Neural crest cell (in vitro differentiated cells): ENCODE measurements at regions not wholly inside any gene's neighbourhood (a gene's known extent, or its start where the extent isn't known, plus 50 kb on each side); places are given as distances from the start of the nearest gene placed in this dataset.

Experiments
- DNase-seq: peaks from one replicate; pipeline ENCODE4 v3.0.0; 2021; ENCODE audit warnings: low read depth, mixed read lengths, low spot score
- H3K27ac Mint-ChIP-seq: one replicate; pipeline ENCODE4 v1.8.0; 2021; ENCODE audit warnings: mild to moderate bottlenecking, mixed read lengths; ENCODE audit not compliant: unreplicated experiment
- H3K27me3 Mint-ChIP-seq: 2 replicates; pipeline ENCODE4 v1.8.0; 2021; ENCODE audit warnings: low read depth, mild to moderate bottlenecking, mixed read lengths
- H3K36me3 Mint-ChIP-seq: 2 replicates; pipeline ENCODE4 v1.8.0; 2021; ENCODE audit warnings: low read depth, mild to moderate bottlenecking, mixed read lengths
- H3K4me1 Mint-ChIP-seq: 2 replicates; pipeline ENCODE4 v1.8.0; 2021; ENCODE audit warnings: mixed read lengths
- H3K4me3 Mint-ChIP-seq: one replicate; pipeline ENCODE4 v1.8.0; 2021; ENCODE audit warnings: mild to moderate bottlenecking, mixed read lengths
- H3K9me3 Mint-ChIP-seq: 2 replicates; pipeline ENCODE4 v1.8.0; 2021; ENCODE audit warnings: mixed read lengths
- TF ChIP-seq, protein P1 (sequence below): fragments of 200-600 bp; sonication (generic); conservative IDR thresholded peaks from 2 replicates; pipeline ENCODE4 v1.5.0; 2021; ENCODE audit warnings: antibody characterized with exemption, mild to moderate bottlenecking

DNA sequence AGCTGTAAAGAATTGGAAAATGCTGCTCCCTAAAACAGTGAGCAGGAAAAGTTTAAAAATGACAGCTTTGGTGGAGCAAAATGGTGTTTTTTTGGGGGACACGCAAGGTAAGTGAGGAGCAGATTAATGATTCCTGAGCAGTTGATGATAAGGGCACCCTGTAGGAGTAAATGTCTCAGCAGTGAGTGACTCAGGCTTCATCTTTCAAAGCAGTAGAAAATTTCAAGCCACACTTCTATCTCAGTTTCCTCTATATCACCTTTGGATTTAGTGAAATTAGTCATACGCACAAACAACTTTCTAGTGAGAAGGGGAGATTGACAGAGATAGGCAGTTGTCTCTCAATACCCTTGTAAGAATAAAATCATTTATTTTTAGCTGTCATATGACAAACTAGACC, 709.0 kb upstream of the FAM98A start:
- no peaks in the 10 kb centered on the region for H3K27me3 Mint-ChIP-seq
- TF ChIP-seq, protein P1, sequence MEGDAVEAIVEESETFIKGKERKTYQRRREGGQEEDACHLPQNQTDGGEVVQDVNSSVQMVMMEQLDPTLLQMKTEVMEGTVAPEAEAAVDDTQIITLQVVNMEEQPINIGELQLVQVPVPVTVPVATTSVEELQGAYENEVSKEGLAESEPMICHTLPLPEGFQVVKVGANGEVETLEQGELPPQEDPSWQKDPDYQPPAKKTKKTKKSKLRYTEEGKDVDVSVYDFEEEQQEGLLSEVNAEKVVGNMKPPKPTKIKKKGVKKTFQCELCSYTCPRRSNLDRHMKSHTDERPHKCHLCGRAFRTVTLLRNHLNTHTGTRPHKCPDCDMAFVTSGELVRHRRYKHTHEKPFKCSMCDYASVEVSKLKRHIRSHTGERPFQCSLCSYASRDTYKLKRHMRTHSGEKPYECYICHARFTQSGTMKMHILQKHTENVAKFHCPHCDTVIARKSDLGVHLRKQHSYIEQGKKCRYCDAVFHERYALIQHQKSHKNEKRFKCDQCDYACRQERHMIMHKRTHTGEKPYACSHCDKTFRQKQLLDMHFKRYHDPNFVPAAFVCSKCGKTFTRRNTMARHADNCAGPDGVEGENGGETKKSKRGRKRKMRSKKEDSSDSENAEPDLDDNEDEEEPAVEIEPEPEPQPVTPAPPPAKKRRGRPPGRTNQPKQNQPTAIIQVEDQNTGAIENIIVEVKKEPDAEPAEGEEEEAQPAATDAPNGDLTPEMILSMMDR: no peak
- H3K36me3 Mint-ChIP-seq: no peaks in the 10 kb centered on the region
- H3K4me3 Mint-ChIP-seq: no peak overlapping the region
- no peak for DNase-seq
- no peaks in the 10 kb centered on the region for H3K9me3 Mint-ChIP-seq
- no peaks in the 10 kb centered on the region for H3K4me1 Mint-ChIP-seq
- H3K27ac Mint-ChIP-seq: no peak overlapping the region

DNA sequence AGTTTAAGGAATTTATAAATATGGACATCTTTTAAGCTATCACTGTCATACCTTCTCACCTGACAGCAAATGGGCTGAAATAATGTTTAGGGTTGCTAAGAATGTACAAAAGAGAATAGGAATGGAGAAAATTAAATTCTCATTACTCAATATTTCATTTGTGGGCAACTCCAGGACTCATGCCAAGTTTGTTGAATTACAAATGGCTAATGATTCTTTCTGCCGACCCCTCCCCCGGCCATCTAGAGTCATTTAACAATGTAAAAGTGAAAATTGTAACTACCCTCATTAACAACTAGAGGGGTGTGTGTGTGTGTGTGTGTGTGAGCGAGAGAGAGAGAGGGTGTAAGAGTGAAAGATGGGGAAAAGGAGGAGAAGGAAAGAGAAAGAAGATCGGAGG, 708.5 kb upstream of the FAM98A start:
- no peaks in the 10 kb centered on the region for H3K4me1 Mint-ChIP-seq
- TF ChIP-seq, protein P1: no peak
- no peaks in the 10 kb centered on the region for H3K9me3 Mint-ChIP-seq
- H3K4me3 Mint-ChIP-seq: no peak overlapping the region
- DNase-seq: no peak
- peak overlapping the region; percentile 25 for H3K27ac Mint-ChIP-seq
- H3K36me3 Mint-ChIP-seq: no peaks in the 10 kb centered on the region
- H3K27me3 Mint-ChIP-seq: no peaks in the 10 kb centered on the region

DNA sequence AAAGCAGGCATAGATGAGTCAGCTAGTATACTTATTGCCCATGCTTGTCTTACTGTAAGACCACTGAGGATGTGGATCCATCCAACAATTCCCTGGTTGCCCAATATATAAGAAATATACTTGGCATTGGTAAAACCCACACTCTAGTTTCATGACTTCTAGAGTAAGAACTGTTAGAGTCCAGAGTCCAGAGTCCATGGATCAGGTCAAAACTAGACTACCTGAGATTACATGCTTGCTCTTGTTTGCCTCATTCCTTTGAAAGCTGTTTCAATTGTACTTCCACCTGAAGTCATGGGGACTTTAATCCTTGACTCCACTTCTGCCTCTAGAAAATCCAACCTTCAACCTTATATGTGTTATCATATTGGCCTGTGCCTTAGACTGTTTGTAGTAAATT, 707.6 kb upstream of the FAM98A start:
- Mint-ChIP-seq H3K4me3 (no peak overlapping the region), H3K9me3 (no peaks in the 10 kb centered on the region), H3K4me1 (no peaks in the 10 kb centered on the region), H3K27me3 (no peaks in the 10 kb centered on the region), H3K27ac (no peak overlapping the region), H3K36me3 (no peaks in the 10 kb centered on the region)
- TF ChIP-seq, protein P1: no peak
- DNase-seq: no peak

DNA sequence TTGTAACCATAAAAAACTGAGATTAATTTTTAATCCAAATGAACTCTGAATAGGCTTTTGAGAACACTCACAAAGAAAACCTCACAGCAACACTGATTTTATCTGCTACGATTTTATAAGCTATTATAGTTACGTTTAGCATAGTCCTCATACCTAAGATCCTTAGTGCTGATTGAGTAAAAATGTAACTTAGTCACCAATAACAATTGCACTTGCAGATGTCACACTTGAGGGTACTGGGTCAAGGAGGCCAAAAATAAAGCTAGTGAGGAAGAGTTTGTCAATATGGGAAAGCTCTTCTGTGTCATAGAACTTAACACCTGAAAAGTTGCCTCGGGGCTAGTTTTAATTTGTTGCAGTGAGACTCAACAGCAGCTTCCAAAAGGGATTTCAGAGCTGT, 706.5 kb upstream of the FAM98A start:
- H3K4me1 Mint-ChIP-seq: no peaks in the 10 kb centered on the region
- H3K4me3 Mint-ChIP-seq: no peak overlapping the region
- H3K27ac Mint-ChIP-seq: no peak overlapping the region
- no peaks in the 10 kb centered on the region for H3K27me3 Mint-ChIP-seq
- no peak for DNase-seq
- H3K36me3 Mint-ChIP-seq: no peaks in the 10 kb centered on the region
- TF ChIP-seq, protein P1: no peak
- H3K9me3 Mint-ChIP-seq: no peaks in the 10 kb centered on the region

DNA sequence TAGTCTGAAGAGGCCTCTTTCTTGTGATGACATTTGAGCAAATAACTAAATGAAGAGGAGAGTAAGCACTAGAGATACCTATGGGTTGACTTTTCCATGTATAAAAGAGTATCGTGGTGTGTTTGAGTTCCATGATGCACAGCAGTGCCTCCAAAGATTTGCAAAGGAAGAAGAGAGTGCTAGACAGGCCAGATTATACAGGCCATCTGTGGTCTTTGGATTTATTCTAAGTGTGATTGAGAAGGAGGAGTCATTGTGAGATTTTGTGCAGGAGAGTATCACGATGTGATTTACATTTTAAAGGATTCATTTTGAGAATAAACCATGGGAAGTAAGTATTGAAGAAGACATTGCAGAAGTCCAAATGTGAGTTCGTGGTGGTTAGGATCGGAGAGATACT, 695.9 kb upstream of the FAM98A start:
- H3K4me1 Mint-ChIP-seq: no peaks in the 10 kb centered on the region
- TF ChIP-seq, protein P1: no peak
- H3K9me3 Mint-ChIP-seq: no peaks in the 10 kb centered on the region
- DNase-seq: no peak
- H3K27me3 Mint-ChIP-seq: no peaks in the 10 kb centered on the region
- H3K36me3 Mint-ChIP-seq: no peaks in the 10 kb centered on the region
- H3K27ac Mint-ChIP-seq: no peak overlapping the region
- no peak overlapping the region for H3K4me3 Mint-ChIP-seq

DNA sequence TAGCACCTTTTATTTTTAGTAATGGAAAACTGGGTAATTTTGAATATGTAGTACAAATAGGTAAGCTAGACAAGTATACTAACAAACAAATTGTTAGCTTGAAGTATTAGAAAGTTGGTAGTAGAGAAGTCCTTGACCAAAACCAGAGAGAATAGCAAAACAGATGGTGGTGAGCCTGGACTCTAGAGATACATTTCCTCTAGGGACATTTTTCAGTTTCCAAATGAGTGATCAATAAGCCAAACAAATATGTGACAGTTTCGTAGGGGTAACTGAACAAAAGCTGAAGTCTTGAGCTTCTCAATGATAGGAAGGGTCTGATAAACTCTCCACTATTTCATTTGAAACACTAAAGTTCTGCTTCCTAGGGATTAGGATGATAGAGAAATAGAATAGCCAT, 692.0 kb upstream of the FAM98A start:
- Mint-ChIP-seq H3K27me3 (no peaks in the 10 kb centered on the region), H3K36me3 (no peaks in the 10 kb centered on the region), H3K9me3 (no peaks in the 10 kb centered on the region), H3K27ac (no peak overlapping the region), H3K4me1 (no peaks in the 10 kb centered on the region), H3K4me3 (no peak overlapping the region)
- TF ChIP-seq, protein P1: no peak
- DNase-seq: no peak
